ENCODE measurements at regions not wholly inside any gene's neighbourhood (a gene's known extent, or its start where the extent isn't known, plus 50 kb on each side); places are given as distances from the start of the nearest gene placed in this dataset.
"Not testable (repeated sequence)": the region's sequence is repeated elsewhere in the genome, so short reads cannot be mapped to it uniquely, and the experiment has no call there.

- intact Hi-C loops (cut with DNase I) = no loop called here
- no peak for ATAC-seq (ENCODE audit: poor library complexity)
Observed at GRCh38 chr2:63734510-63734909, 107.2 kb upstream of the UGP2 start.

GRCh38 chr2:63735263-63735662, 106.4 kb upstream of the UGP2 start:
- DNase-seq (no peak), ATAC-seq (ENCODE audit: poor library complexity) (no peak)
- intact Hi-C loops (cut with DNase I) = no loop called here

More at GRCh38 chr2:63734510-63734909, 107.2 kb upstream of the UGP2 start:
- no peak for DNase-seq

GRCh38 chr2:63735931-63736330, 105.8 kb upstream of the UGP2 start:
- ATAC-seq (ENCODE audit: poor library complexity) (no peak), DNase-seq (no peak)
- intact Hi-C loops (cut with DNase I) = no loop called here

GRCh38 chr2:63736354-63736753, 105.3 kb upstream of the UGP2 start:
- DNase-seq (no peak), ATAC-seq (ENCODE audit: poor library complexity) (no peak)
- intact Hi-C loops (cut with DNase I) = no loop called here

GRCh38 chr2:63737081-63737751, 104.5 kb upstream of the UGP2 start:
- no peak for ATAC-seq (ENCODE audit: poor library complexity)
- DNase-seq = no peak
- intact Hi-C loops (cut with DNase I) = no loop called here

GRCh38 chr2:63738019-63738418, 103.7 kb upstream of the UGP2 start:
- intact Hi-C loops (cut with DNase I) = no loop called here
- DNase-seq (no peak), ATAC-seq (ENCODE audit: poor library complexity) (no peak)

- DNase-seq; ATAC-seq (ENCODE audit: poor library complexity); intact Hi-C loops (cut with DNase I): not testable (repeated sequence)
Observed at GRCh38 chr2:63739180-63739579, 102.5 kb upstream of the UGP2 start.

GRCh38 chr2:63740020-63740419, 101.7 kb upstream of the UGP2 start:
- ATAC-seq (ENCODE audit: poor library complexity) (no peak), DNase-seq (no peak)
- intact Hi-C loops (cut with DNase I) = no loop called here

- no peak for DNase-seq
- intact Hi-C loops (cut with DNase I) = no loop called here
- ATAC-seq (ENCODE audit: poor library complexity) = no peak
Observed at GRCh38 chr2:63740943-63741342, 100.8 kb upstream of the UGP2 start.

GRCh38 chr2:63741884-63742579, 99.7 kb upstream of the UGP2 start:
- ATAC-seq (ENCODE audit: poor library complexity) (no peak), DNase-seq (no peak)
- intact Hi-C loops (cut with DNase I) = no loop called here

- ATAC-seq (ENCODE audit: poor library complexity) (no peak), DNase-seq (no peak)
- intact Hi-C loops (cut with DNase I) = no loop called here
Observed at GRCh38 chr2:63742580-63742976, 99.1 kb upstream of the UGP2 start.

GRCh38 chr2:63743170-63743981, 98.3 kb upstream of the UGP2 start:
- ATAC-seq (ENCODE audit: poor library complexity) = no peak
- DNase-seq = no peak
- intact Hi-C loops (cut with DNase I) = no loop called here

GRCh38 chr2:63743982-63744966, 97.4 kb upstream of the UGP2 start:
- no peak for DNase-seq
- no peak for ATAC-seq (ENCODE audit: poor library complexity)
- intact Hi-C loops (cut with DNase I) = no loop called here

GRCh38 chr2:63746548-63746947, 95.1 kb upstream of the UGP2 start:
- ATAC-seq (ENCODE audit: poor library complexity); intact Hi-C loops (cut with DNase I); DNase-seq: not testable (repeated sequence)

GRCh38 chr2:63751901-63752300, 89.8 kb upstream of the UGP2 start:
- DNase-seq = no peak
- no peak for ATAC-seq (ENCODE audit: poor library complexity)
- intact Hi-C loops (cut with DNase I) = no loop called here

GRCh38 chr2:63755216-63755615, 86.5 kb upstream of the UGP2 start:
- intact Hi-C loops (cut with DNase I) = no loop called here
- DNase-seq (no peak), ATAC-seq (ENCODE audit: poor library complexity) (no peak)

- ATAC-seq (ENCODE audit: poor library complexity) = no peak
- intact Hi-C loops (cut with DNase I) = no loop called here
- no peak for DNase-seq
Observed at GRCh38 chr2:63755965-63756364, 85.7 kb upstream of the UGP2 start.

- DNase-seq (no peak), ATAC-seq (ENCODE audit: poor library complexity) (no peak)
- intact Hi-C loops (cut with DNase I) = no loop called here
Observed at GRCh38 chr2:63763391-63763941, 78.2 kb upstream of the UGP2 start.

Data from Right ventricle myocardium superior (tissue), 1 donor.